ENCODE measurements at regions not wholly inside any gene's neighbourhood (a gene's known extent, or its start where the extent isn't known, plus 50 kb on each side); places are given as distances from the start of the nearest gene placed in this dataset.

GRCh38 chr12:24460506-24460905, 488.4 kb downstream of the BCAT1 start:
- ChIA-PET CTCF (no interaction called here), POLR2A (no interaction called here)
- no peak for DNase-seq (ENCODE audit: low read depth in 1 of 2, low spot score in 1 of 2)
- no peak overlapping the region for H3K4me3 ChIP-seq
- no peak overlapping the region for H3K27ac ChIP-seq
- FAIRE-seq, result no peak
- no peak overlapping the region for H3K4me2 ChIP-seq
- no peaks in the 10 kb centered on the region for H3K9me3 ChIP-seq
- no peak for ATAC-seq
- TF ChIP-seq ZSCAN20 (CRISPR knock-in tag; IDR thresholded peaks at IDR 0.05), result no peak
- TF ChIP-seq ELK1 (IDR thresholded peaks at IDR 0.05; ENCODE audit: low read depth, low read length), result no peak
- TF ChIP-seq GATA3 (IDR thresholded peaks at IDR 0.05; ENCODE audit: borderline replicate concordance), result no peak
- no peak for TF ChIP-seq MAFK (IDR thresholded peaks at IDR 0.05; ENCODE audit: partially characterized antibody)
- TF ChIP-seq PBX3 (IDR thresholded peaks at IDR 0.05), result no peak
- no peak for TF ChIP-seq PHF8 (IDR thresholded peaks at IDR 0.05; ENCODE audit: borderline replicate concordance, low read depth)
- no peak for TF ChIP-seq BHLHE40 (IDR thresholded peaks at IDR 0.05; ENCODE audit: low read depth, low read length)
- WGBS (ENCODE audit: missing lambda C conversion rate), result 3% methylated on average over 3 of the region's 3 CpGs
- no peaks in the 10 kb centered on the region for H3K4me1 ChIP-seq

GRCh38 chr12:24460099-24460498, 488.8 kb downstream of the BCAT1 start:
- ChIA-PET POLR2A (no interaction called here), CTCF (no interaction called here)
- Histone ChIP-seq H3K4me1 (no peaks in the 10 kb centered on the region), H3K27ac (no peak overlapping the region), H3K9me3 (no peaks in the 10 kb centered on the region), H3K4me2 (no peak overlapping the region), H3K4me3 (no peak overlapping the region)
- no peak for ATAC-seq
- WGBS (ENCODE audit: missing lambda C conversion rate), result 0% methylated on average over 2 of the region's 2 CpGs
- no peak for DNase-seq (ENCODE audit: low read depth in 1 of 2, low spot score in 1 of 2)
- FAIRE-seq, result no peak
- TF ChIP-seq HES2 (IDR thresholded peaks at IDR 0.05) (no peak), NPAS2 (CRISPR knock-in tag; IDR thresholded peaks at IDR 0.05; ENCODE audit: borderline replicate concordance) (no peak), SMC3 (IDR thresholded peaks at IDR 0.05) (no peak), EHF (CRISPR knock-in tag; IDR thresholded peaks at IDR 0.05) (no peak), CTCF (IDR thresholded peaks at IDR 0.05) (no peak), PBX3 (IDR thresholded peaks at IDR 0.05) (no peak), ZSCAN20 (CRISPR knock-in tag; IDR thresholded peaks at IDR 0.05) (no peak), PHF8 (IDR thresholded peaks at IDR 0.05; ENCODE audit: borderline replicate concordance, low read depth) (no peak), CHD4 (IDR thresholded peaks at IDR 0.05; ENCODE audit: borderline replicate concordance) (no peak), RFX5 (IDR thresholded peaks at IDR 0.05) (no peak), FOSL2 (IDR thresholded peaks at IDR 0.05) (no peak), FOSL2 (CRISPR knock-in tag; IDR thresholded peaks at IDR 0.05) (no peak), NFE2L2 (conservative IDR thresholded peaks at IDR 0.05; ENCODE audit: low read length) (no peak), CBX8 (IDR thresholded peaks at IDR 0.05) (no peak), RARB (CRISPR knock-in tag; IDR thresholded peaks at IDR 0.05) (no peak), ZC3H11A (IDR thresholded peaks at IDR 0.05) (no peak), REST (IDR thresholded peaks at IDR 0.05) (no peak), HMGXB4 (CRISPR knock-in tag; IDR thresholded peaks at IDR 0.05; ENCODE audit: borderline replicate concordance) (no peak), POLR2AphosphoS2 (conservative IDR thresholded peaks at IDR 0.05; ENCODE audit: low read length) (no peak), ELK1 (IDR thresholded peaks at IDR 0.05; ENCODE audit: low read depth, low read length) (no peak), BHLHE40 (IDR thresholded peaks at IDR 0.05; ENCODE audit: low read depth, low read length) (no peak)
